ENCODE measurements at regions not wholly inside any gene's neighbourhood (a gene's known extent, or its start where the extent isn't known, plus 50 kb on each side); places are given as distances from the start of the nearest gene placed in this dataset.

GRCh38 chr3:167166594-167167253 lies 213.4 kb downstream of the ZBBX start:
- Histone ChIP-seq H3K4me3 (no peak overlapping the region), H3K9ac (ENCODE audit: low read depth in 2 of 2, low read length in 2 of 2) (no peak overlapping the region), H3K27ac (no peak overlapping the region), H3K4me1 (no peaks in the 10 kb centered on the region), H3K9me3 (no peaks in the 10 kb centered on the region), H3K27me3 (no peaks in the 10 kb centered on the region), H3K36me3 (no peaks in the 10 kb centered on the region)
- no peak for TF ChIP-seq CTCF (IDR thresholded peaks at IDR 0.05)
- no peak for DNase-seq
- intact Hi-C loops (cut with DNase I), result no loop called here

- Histone ChIP-seq H3K4me3 (no peak overlapping the region), H3K36me3 (no peaks in the 10 kb centered on the region), H3K4me1 (no peaks in the 10 kb centered on the region), H3K9ac (ENCODE audit: low read depth in 2 of 2, low read length in 2 of 2) (no peak overlapping the region), H3K27me3 (no peaks in the 10 kb centered on the region), H3K27ac (no peak overlapping the region), H3K9me3 (no peaks in the 10 kb centered on the region)
- TF ChIP-seq CTCF (IDR thresholded peaks at IDR 0.05), result no peak
- intact Hi-C loops (cut with DNase I), result no loop called here
- DNase-seq, result no peak
Observed at GRCh38 chr3:167166012-167166411, 214.1 kb downstream of the ZBBX start.

- Histone ChIP-seq H3K27ac (no peak overlapping the region), H3K27me3 (no peaks in the 10 kb centered on the region), H3K9me3 (no peaks in the 10 kb centered on the region), H3K4me1 (no peaks in the 10 kb centered on the region), H3K4me3 (no peak overlapping the region), H3K36me3 (no peaks in the 10 kb centered on the region), H3K9ac (ENCODE audit: low read depth in 2 of 2, low read length in 2 of 2) (no peak overlapping the region)
- intact Hi-C loops (cut with DNase I), result no loop called here
- TF ChIP-seq CTCF (IDR thresholded peaks at IDR 0.05), result no peak
- DNase-seq, result no peak
Observed at GRCh38 chr3:167163580-167163979, 216.5 kb downstream of the ZBBX start.

GRCh38 chr3:167162083-167162482 lies 218.0 kb downstream of the ZBBX start:
- H3K9me3 ChIP-seq, result no peaks in the 10 kb centered on the region
- no peaks in the 10 kb centered on the region for H3K36me3 ChIP-seq
- H3K9ac ChIP-seq (ENCODE audit: low read depth in 2 of 2, low read length in 2 of 2), result no peak overlapping the region
- DNase-seq, result no peak
- intact Hi-C loops (cut with DNase I), result no loop called here
- H3K27me3 ChIP-seq, result no peaks in the 10 kb centered on the region
- H3K4me3 ChIP-seq, result no peak overlapping the region
- no peaks in the 10 kb centered on the region for H3K4me1 ChIP-seq
- no peak for TF ChIP-seq CTCF (IDR thresholded peaks at IDR 0.05)
- H3K27ac ChIP-seq, result no peak overlapping the region

- Histone ChIP-seq H3K36me3 (no peaks in the 10 kb centered on the region), H3K9ac (ENCODE audit: low read depth in 2 of 2, low read length in 2 of 2) (no peak overlapping the region), H3K9me3 (no peaks in the 10 kb centered on the region), H3K27ac (no peak overlapping the region), H3K27me3 (no peaks in the 10 kb centered on the region), H3K4me1 (no peaks in the 10 kb centered on the region), H3K4me3 (no peak overlapping the region)
- DNase-seq, result no peak
- no peak for TF ChIP-seq CTCF (IDR thresholded peaks at IDR 0.05)
- intact Hi-C loops (cut with DNase I), result no loop called here
Observed at GRCh38 chr3:167160781-167161180, 219.3 kb downstream of the ZBBX start.
